Vagina (tissue), 2 donors: ENCODE measurements at regions not wholly inside any gene's neighbourhood (a gene's known extent, or its start where the extent isn't known, plus 50 kb on each side); places are given as distances from the start of the nearest gene placed in this dataset.

Experiments
- CTCF ChIP-seq, 3 experiments: fragments of 450-650 bp in 2 of 3; fragments of 200-600 bp in 1 of 3; sonication (generic) in 1 of 3; IDR thresholded peaks; one replicate each; pipeline ENCODE4 v1.5.1; 2017 to 2019; ENCODE audit warnings: antibody characterized with exemption in 3 of 3, mild to moderate bottlenecking in 2 of 3, moderate library complexity in 2 of 3
- POLR2A ChIP-seq, 2 donors: fragments of 450-650 bp; IDR thresholded peaks; one replicate each; pipeline ENCODE4 v1.6.1; 2017; ENCODE audit warnings: antibody characterized with exemption in 2 of 2, mild to moderate bottlenecking in 2 of 2, moderate library complexity in 2 of 2

GRCh38 chr12:125295550-125295949 lies 230.3 kb downstream of the AACS start:
- TF ChIP-seq CTCF (IDR thresholded peaks at IDR 0.05) (no peak), POLR2A (IDR thresholded peaks at IDR 0.05) (no peak)
